ENCODE measurements at regions not wholly inside any gene's neighbourhood (a gene's known extent, or its start where the extent isn't known, plus 50 kb on each side); places are given as distances from the start of the nearest gene placed in this dataset.
"Not testable (repeated sequence)": the region's sequence is repeated elsewhere in the genome, so short reads cannot be mapped to it uniquely, and the experiment has no call there.

DNA sequence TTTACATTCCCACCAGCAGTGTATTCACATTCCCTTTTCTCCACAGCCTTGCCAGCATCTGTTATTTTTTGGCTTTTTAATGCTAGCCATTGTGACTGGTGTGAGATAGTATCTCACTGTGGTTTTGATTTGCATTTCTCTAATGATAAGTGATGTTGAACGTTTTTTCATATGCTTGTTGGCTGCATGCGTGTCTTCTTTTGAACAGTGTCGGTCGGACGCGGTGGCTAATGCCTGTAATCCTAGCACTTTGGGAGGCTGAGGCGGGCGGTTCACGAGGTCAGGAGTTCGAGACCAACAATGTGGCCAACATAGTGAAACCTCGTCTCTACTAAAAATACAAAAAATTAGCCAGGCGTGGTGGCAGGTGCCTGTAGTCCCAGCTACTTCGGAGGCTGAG is 50.6 kb upstream of the LAS1L start:
- H3K9me3 ChIP-seq (ENCODE audit: control insufficient read depth, low read length); intact Hi-C loops (cut with DNase I); ATAC-seq (ENCODE audit: low FRiP score); H3K4me3 ChIP-seq (ENCODE audit: low read length in 2 of 2); H3K27me3 ChIP-seq (ENCODE audit: control insufficient read depth in 1 of 2, insufficient read depth in 2 of 2, low read length in 1 of 2); H3K27ac ChIP-seq (ENCODE audit: low read depth in 1 of 2, low read length in 2 of 2); DNase-seq; H3K36me3 ChIP-seq (ENCODE audit: control insufficient read depth in 1 of 2, insufficient read depth in 2 of 2, low read length in 1 of 2); H3K4me1 ChIP-seq (ENCODE audit: control insufficient read depth in 1 of 2, insufficient read depth in 2 of 2, low read length in 2 of 2): not testable (repeated sequence)
- 82 to 88% methylated on average over 13 of the region's 13 CpGs for WGBS, 2 donors
